ENCODE measurements at regions not wholly inside any gene's neighbourhood (a gene's known extent, or its start where the extent isn't known, plus 50 kb on each side); places are given as distances from the start of the nearest gene placed in this dataset.

DNA sequence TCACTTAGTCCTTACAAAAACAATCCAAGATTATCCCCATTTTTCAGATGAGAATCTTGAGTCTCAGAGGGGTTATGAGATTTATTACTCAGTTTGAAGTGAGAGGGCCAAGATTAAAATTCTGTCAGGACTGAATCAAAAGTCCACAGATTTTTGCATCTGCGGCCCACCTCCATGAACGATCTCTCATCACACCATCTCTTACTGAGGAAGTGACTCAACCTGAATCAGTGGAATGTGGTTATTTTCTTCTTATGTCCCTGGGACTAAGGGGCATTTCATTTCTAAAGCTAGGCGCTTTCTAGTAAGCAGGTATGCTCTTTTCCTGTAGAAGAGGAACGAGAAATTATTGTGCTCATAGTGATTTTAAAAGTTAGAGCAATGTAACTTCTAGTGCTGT is 360.3 kb upstream of the SPHKAP start:
- ChIA-PET POLR2A (no interaction called here), CTCF (no interaction called here)
- ATAC-seq (no peak), DNase-seq (ENCODE audit: low read depth, low spot score) (no peak)
- H3K36me3 ChIP-seq (ENCODE audit: control insufficient read depth, insufficient read depth, low read length), result no peaks in the 10 kb centered on the region; the same call in 1 of the 2 replicates
- H3K27ac ChIP-seq (ENCODE audit: low read length), result no peak overlapping the region
- no TSS peak for BruUV-seq (replicated peaks)
- no peaks in the 10 kb centered on the region; the same call in 1 of the 2 replicates for H3K9me3 ChIP-seq (ENCODE audit: control insufficient read depth, insufficient read depth, low read depth, low read length)
- TF ChIP-seq SIN3A (IDR thresholded peaks at IDR 0.05; ENCODE audit: borderline replicate concordance, insufficient read depth, low read depth, low read length), result no peak
- TF ChIP-seq, protein P1, sequence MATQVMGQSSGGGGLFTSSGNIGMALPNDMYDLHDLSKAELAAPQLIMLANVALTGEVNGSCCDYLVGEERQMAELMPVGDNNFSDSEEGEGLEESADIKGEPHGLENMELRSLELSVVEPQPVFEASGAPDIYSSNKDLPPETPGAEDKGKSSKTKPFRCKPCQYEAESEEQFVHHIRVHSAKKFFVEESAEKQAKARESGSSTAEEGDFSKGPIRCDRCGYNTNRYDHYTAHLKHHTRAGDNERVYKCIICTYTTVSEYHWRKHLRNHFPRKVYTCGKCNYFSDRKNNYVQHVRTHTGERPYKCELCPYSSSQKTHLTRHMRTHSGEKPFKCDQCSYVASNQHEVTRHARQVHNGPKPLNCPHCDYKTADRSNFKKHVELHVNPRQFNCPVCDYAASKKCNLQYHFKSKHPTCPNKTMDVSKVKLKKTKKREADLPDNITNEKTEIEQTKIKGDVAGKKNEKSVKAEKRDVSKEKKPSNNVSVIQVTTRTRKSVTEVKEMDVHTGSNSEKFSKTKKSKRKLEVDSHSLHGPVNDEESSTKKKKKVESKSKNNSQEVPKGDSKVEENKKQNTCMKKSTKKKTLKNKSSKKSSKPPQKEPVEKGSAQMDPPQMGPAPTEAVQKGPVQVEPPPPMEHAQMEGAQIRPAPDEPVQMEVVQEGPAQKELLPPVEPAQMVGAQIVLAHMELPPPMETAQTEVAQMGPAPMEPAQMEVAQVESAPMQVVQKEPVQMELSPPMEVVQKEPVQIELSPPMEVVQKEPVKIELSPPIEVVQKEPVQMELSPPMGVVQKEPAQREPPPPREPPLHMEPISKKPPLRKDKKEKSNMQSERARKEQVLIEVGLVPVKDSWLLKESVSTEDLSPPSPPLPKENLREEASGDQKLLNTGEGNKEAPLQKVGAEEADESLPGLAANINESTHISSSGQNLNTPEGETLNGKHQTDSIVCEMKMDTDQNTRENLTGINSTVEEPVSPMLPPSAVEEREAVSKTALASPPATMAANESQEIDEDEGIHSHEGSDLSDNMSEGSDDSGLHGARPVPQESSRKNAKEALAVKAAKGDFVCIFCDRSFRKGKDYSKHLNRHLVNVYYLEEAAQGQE (IDR thresholded peaks at IDR 0.05; ENCODE audit: insufficient read depth in 1 of 2, low read depth in 2 of 2, low read length in 1 of 2), result no peak
- no peak for TF ChIP-seq POLR2AphosphoS5 (IDR thresholded peaks at IDR 0.05; ENCODE audit: low read depth, low read length)
- TF ChIP-seq, protein P2, sequence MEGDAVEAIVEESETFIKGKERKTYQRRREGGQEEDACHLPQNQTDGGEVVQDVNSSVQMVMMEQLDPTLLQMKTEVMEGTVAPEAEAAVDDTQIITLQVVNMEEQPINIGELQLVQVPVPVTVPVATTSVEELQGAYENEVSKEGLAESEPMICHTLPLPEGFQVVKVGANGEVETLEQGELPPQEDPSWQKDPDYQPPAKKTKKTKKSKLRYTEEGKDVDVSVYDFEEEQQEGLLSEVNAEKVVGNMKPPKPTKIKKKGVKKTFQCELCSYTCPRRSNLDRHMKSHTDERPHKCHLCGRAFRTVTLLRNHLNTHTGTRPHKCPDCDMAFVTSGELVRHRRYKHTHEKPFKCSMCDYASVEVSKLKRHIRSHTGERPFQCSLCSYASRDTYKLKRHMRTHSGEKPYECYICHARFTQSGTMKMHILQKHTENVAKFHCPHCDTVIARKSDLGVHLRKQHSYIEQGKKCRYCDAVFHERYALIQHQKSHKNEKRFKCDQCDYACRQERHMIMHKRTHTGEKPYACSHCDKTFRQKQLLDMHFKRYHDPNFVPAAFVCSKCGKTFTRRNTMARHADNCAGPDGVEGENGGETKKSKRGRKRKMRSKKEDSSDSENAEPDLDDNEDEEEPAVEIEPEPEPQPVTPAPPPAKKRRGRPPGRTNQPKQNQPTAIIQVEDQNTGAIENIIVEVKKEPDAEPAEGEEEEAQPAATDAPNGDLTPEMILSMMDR (IDR thresholded peaks at IDR 0.05), result no peak
- no peak for TF ChIP-seq TCF7L2 (IDR thresholded peaks at IDR 0.05; ENCODE audit: low read depth, low read length)
- no peak overlapping the region for H3K4me3 ChIP-seq (ENCODE audit: low read depth in 2 of 2, low read length in 2 of 2)
- intact Hi-C loops (cut with micrococcal nuclease; ENCODE audit: unreplicated experiment), result no loop called here
- H3K27me3 ChIP-seq (ENCODE audit: control insufficient read depth, insufficient read depth, low read length), result no peaks in the 10 kb centered on the region
- H3K4me1 ChIP-seq (ENCODE audit: control insufficient read depth, insufficient read depth, low read length), result no peaks in the 10 kb centered on the region
- in situ Hi-C loops (cut with HindIII; ENCODE audit: low pct_unique_long_range_greater_than_20kb, low sequenced_read_pairs), result no loop called here

DNA sequence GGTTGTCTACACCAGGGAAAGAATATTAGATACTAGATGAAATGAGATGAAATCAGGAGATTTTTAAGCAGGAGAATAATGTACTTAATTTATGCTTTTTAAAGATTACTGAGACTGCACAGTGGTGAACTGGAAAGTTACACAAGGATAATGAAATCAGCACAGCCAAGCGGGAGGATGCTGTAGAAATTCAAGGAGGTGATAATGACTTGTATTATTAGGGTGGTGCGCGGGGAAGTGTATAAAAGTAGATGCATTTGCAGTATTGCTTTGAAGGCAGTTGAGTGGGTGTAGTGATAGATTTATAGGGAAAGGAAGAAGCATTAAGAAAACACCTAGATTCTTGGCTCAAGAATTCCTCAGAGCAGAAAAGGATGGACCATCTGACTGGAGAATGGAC is 359.5 kb upstream of the SPHKAP start:
- H3K4me1 ChIP-seq (ENCODE audit: control insufficient read depth, insufficient read depth, low read length), result no peaks in the 10 kb centered on the region
- H3K36me3 ChIP-seq (ENCODE audit: control insufficient read depth, insufficient read depth, low read length), result no peaks in the 10 kb centered on the region; the same call in 1 of the 2 replicates
- DNase-seq (ENCODE audit: low read depth, low spot score) (no peak), ATAC-seq (no peak)
- BruUV-seq (replicated peaks), result no TSS peak
- in situ Hi-C loops (cut with HindIII; ENCODE audit: low pct_unique_long_range_greater_than_20kb, low sequenced_read_pairs), result no loop called here
- ChIA-PET POLR2A (no interaction called here), CTCF (no interaction called here)
- TF ChIP-seq POLR2AphosphoS5 (IDR thresholded peaks at IDR 0.05; ENCODE audit: low read depth, low read length), result no peak
- H3K27me3 ChIP-seq (ENCODE audit: control insufficient read depth, insufficient read depth, low read length), result no peaks in the 10 kb centered on the region
- no peak overlapping the region for H3K4me3 ChIP-seq (ENCODE audit: low read depth in 2 of 2, low read length in 2 of 2)
- H3K27ac ChIP-seq (ENCODE audit: low read length), result no peak overlapping the region
- intact Hi-C loops (cut with micrococcal nuclease; ENCODE audit: unreplicated experiment), result no loop called here
- H3K9me3 ChIP-seq (ENCODE audit: control insufficient read depth, insufficient read depth, low read depth, low read length), result no peaks in the 10 kb centered on the region; the same call in 1 of the 2 replicates

DNA sequence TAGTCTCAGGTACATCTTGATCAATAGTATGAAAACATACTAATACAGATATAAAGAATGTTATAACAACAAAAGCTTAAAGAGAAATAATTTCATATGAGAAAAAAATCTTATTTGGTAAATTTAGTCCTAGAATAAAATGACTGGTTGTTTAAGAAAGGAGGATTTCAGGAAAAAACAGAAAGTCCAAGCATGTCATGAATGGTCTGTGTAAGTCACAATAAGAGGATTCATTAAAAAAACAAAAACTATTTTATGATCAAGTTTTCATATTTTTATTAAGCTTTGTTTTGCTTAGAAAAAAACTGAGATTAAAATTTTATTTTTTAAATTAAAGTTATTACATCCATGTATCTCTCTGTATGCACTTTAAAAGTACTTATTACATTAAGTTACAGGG is 353.9 kb upstream of the SPHKAP start:
- ChIA-PET POLR2A (no interaction called here), CTCF (no interaction called here)
- TF ChIP-seq TCF7L2 (IDR thresholded peaks at IDR 0.05; ENCODE audit: low read depth, low read length), result no peak
- TF ChIP-seq SIN3A (IDR thresholded peaks at IDR 0.05; ENCODE audit: borderline replicate concordance, insufficient read depth, low read depth, low read length), result no peak
- TF ChIP-seq POLR2AphosphoS5 (IDR thresholded peaks at IDR 0.05; ENCODE audit: low read depth, low read length), result no peak
- TF ChIP-seq, protein P1 (IDR thresholded peaks at IDR 0.05; ENCODE audit: insufficient read depth in 1 of 2, low read depth in 2 of 2, low read length in 1 of 2), result no peak
- TF ChIP-seq, protein P2 (IDR thresholded peaks at IDR 0.05), result no peak
- no peak for ATAC-seq
- no peak for DNase-seq (ENCODE audit: low read depth, low spot score)
- H3K27me3 ChIP-seq (ENCODE audit: control insufficient read depth, insufficient read depth, low read length), result no peaks in the 10 kb centered on the region
- BruUV-seq (replicated peaks), result no TSS peak
- H3K27ac ChIP-seq (ENCODE audit: low read length), result no peak overlapping the region
- H3K4me1 ChIP-seq (ENCODE audit: control insufficient read depth, insufficient read depth, low read length), result no peaks in the 10 kb centered on the region
- no peaks in the 10 kb centered on the region for H3K36me3 ChIP-seq (ENCODE audit: control insufficient read depth, insufficient read depth, low read length)
- H3K4me3 ChIP-seq (ENCODE audit: low read depth in 2 of 2, low read length in 2 of 2), result no peak overlapping the region
- H3K9me3 ChIP-seq (ENCODE audit: control insufficient read depth, insufficient read depth, low read depth, low read length), result peaks cover 7% of the 10 kb centered on the region; the same call in 1 of the 2 replicates
- intact Hi-C loops (cut with micrococcal nuclease; ENCODE audit: unreplicated experiment), result no loop called here
- in situ Hi-C loops (cut with HindIII; ENCODE audit: low pct_unique_long_range_greater_than_20kb, low sequenced_read_pairs), result no loop called here

Measured in Panc1 (cell line).